ENCODE measurements at regions not wholly inside any gene's neighbourhood (a gene's known extent, or its start where the extent isn't known, plus 50 kb on each side); places are given as distances from the start of the nearest gene placed in this dataset.

DNA sequence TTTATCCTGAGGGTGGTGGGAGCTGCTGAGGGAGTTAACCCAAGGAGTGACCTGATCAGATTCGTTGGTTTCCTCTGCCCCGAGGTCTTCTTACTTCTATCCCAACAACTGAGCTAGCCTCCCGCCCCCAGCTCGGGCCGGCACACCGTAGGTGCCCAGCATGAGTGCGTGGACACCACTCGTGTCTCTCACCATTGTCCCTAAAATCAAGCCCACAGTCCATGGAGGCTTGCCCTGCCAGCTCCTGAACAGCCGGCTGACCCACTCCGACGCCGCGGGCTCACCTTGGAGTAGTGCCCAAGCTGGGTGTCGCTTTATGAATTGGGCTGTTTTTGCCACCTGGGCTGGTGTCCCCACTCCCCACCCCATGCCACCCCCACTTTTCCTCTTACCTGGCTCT, 59.0 kb upstream of the CCDC167 start:
- Histone ChIP-seq H3K36me3 (ENCODE audit: control insufficient read depth, insufficient read depth, low read length) (no peaks in the 10 kb centered on the region), H2AK9ac (replicated peaks; ENCODE audit: low read depth, low read length, poor library complexity) (no peak overlapping the region), H2AFZ (replicated peaks; ENCODE audit: low read length, poor library complexity) (no peak overlapping the region), H3K9me3 (ENCODE audit: control insufficient read depth, insufficient read depth, low read length) (peaks cover 3% of the 10 kb centered on the region), H3K14ac (replicated peaks; ENCODE audit: low read depth, low read length) (no peak overlapping the region), H4K91ac (ENCODE audit: insufficient read depth, low read depth, low read length) (no peak overlapping the region), H2BK20ac (ENCODE audit: low read depth, low read length) (no peak overlapping the region), H4K5ac (ENCODE audit: low read depth, low read length) (no peak overlapping the region), H3K4ac (ENCODE audit: low read depth, low read length) (no peak overlapping the region), H3K9ac (ENCODE audit: low read depth, low read length) (no peak overlapping the region), H4K20me1 (ENCODE audit: insufficient read depth, low read length) (no peaks in the 10 kb centered on the region), H3K9me1 (ENCODE audit: insufficient read depth, low read length) (peaks cover 4% of the 10 kb centered on the region; the same call in 1 of the 2 replicates), H3K27ac (ENCODE audit: insufficient read depth, low read length) (no peak overlapping the region), H2BK5ac (ENCODE audit: low read depth, low read length, poor library complexity, severe bottlenecking) (no peak overlapping the region), H3K4me2 (ENCODE audit: low read depth, low read length) (no peak overlapping the region), H3K23ac (ENCODE audit: low read depth, low read length) (no peak overlapping the region), H3K79me1 (ENCODE audit: low read depth in 1 of 2, low read length in 2 of 2) (no peaks in the 10 kb centered on the region), H3K27me3 (ENCODE audit: control insufficient read depth, insufficient read depth, low read length) (peaks cover 15% of the 10 kb centered on the region), H3K4me3 (ENCODE audit: insufficient read depth, low read depth, low read length) (no peak overlapping the region), H2BK120ac (ENCODE audit: low read depth, low read length) (no peak overlapping the region), H3K56ac (ENCODE audit: extremely low read depth, insufficient read depth, low read length) (no peak overlapping the region), H3K18ac (ENCODE audit: low read depth, low read length) (no peak overlapping the region), H2AK5ac (ENCODE audit: low read depth, low read length) (no peak overlapping the region), H2BK15ac (ENCODE audit: low read depth, low read length) (no peak overlapping the region), H4K8ac (ENCODE audit: low read depth in 2 of 2, low read length in 2 of 2) (no peak overlapping the region), H3K4me1 (ENCODE audit: control insufficient read depth, insufficient read depth, low read length) (peaks cover 9% of the 10 kb centered on the region)
- ChIA-PET CTCF (no interaction called here), POLR2A (ENCODE audit: unreplicated experiment) (no interaction called here)
- DNase-seq (no peak), ATAC-seq (ENCODE audit: low read depth) (no peak)
- intact Hi-C loops (cut with micrococcal nuclease), result no loop called here
- dilution Hi-C loops (cut with HindIII; ENCODE audit: low sequenced_read_pairs, unreplicated experiment), result no loop called here
- TF ChIP-seq CEBPB (IDR thresholded peaks at IDR 0.05; ENCODE audit: low read depth, low read length) (no peak), RFX5 (IDR thresholded peaks at IDR 0.05; ENCODE audit: low read depth, low read length) (no peak), SMC3 (IDR thresholded peaks at IDR 0.05; ENCODE audit: low read depth, low read length) (no peak), NFE2L2 (IDR thresholded peaks at IDR 0.05; ENCODE audit: low read depth, low read length) (no peak), RAD21 (IDR thresholded peaks at IDR 0.05; ENCODE audit: low read length) (no peak), CHD1 (IDR thresholded peaks at IDR 0.05; ENCODE audit: low read depth, low read length) (no peak), POLR2A (IDR thresholded peaks at IDR 0.05; ENCODE audit: low read depth, low read length) (no peak), MAFK (IDR thresholded peaks at IDR 0.05; ENCODE audit: low read depth, low read length) (no peak), MAZ (IDR thresholded peaks at IDR 0.05; ENCODE audit: borderline replicate concordance, low read depth, low read length) (no peak), BHLHE40 (IDR thresholded peaks at IDR 0.05; ENCODE audit: low read depth, low read length) (no peak), FOS (IDR thresholded peaks at IDR 0.05; ENCODE audit: low read depth, low read length) (no peak), MXI1 (IDR thresholded peaks at IDR 0.05; ENCODE audit: borderline replicate concordance, low read depth, low read length) (no peak), RCOR1 (IDR thresholded peaks at IDR 0.05; ENCODE audit: insufficient replicate concordance, low read length) (no peak)
- TF ChIP-seq, protein P1, sequence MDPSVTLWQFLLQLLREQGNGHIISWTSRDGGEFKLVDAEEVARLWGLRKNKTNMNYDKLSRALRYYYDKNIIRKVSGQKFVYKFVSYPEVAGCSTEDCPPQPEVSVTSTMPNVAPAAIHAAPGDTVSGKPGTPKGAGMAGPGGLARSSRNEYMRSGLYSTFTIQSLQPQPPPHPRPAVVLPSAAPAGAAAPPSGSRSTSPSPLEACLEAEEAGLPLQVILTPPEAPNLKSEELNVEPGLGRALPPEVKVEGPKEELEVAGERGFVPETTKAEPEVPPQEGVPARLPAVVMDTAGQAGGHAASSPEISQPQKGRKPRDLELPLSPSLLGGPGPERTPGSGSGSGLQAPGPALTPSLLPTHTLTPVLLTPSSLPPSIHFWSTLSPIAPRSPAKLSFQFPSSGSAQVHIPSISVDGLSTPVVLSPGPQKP (IDR thresholded peaks at IDR 0.05; ENCODE audit: borderline replicate concordance, low read depth, low read length), result no peak
- TF ChIP-seq, protein P2, sequence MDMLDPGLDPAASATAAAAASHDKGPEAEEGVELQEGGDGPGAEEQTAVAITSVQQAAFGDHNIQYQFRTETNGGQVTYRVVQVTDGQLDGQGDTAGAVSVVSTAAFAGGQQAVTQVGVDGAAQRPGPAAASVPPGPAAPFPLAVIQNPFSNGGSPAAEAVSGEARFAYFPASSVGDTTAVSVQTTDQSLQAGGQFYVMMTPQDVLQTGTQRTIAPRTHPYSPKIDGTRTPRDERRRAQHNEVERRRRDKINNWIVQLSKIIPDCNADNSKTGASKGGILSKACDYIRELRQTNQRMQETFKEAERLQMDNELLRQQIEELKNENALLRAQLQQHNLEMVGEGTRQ (IDR thresholded peaks at IDR 0.05; ENCODE audit: low read depth, low read length), result no peak
- TF ChIP-seq, protein P3, sequence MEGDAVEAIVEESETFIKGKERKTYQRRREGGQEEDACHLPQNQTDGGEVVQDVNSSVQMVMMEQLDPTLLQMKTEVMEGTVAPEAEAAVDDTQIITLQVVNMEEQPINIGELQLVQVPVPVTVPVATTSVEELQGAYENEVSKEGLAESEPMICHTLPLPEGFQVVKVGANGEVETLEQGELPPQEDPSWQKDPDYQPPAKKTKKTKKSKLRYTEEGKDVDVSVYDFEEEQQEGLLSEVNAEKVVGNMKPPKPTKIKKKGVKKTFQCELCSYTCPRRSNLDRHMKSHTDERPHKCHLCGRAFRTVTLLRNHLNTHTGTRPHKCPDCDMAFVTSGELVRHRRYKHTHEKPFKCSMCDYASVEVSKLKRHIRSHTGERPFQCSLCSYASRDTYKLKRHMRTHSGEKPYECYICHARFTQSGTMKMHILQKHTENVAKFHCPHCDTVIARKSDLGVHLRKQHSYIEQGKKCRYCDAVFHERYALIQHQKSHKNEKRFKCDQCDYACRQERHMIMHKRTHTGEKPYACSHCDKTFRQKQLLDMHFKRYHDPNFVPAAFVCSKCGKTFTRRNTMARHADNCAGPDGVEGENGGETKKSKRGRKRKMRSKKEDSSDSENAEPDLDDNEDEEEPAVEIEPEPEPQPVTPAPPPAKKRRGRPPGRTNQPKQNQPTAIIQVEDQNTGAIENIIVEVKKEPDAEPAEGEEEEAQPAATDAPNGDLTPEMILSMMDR (conservative IDR thresholded peaks at IDR 0.05; ENCODE audit: low read depth, low read length), result no peak
- in situ Hi-C loops (cut with MboI; ENCODE audit: low sequenced_read_pairs), result no loop called here
- WGBS, 2 experiments (ENCODE audit: extremely low coverage in 2 of 2, insufficient read length in 1 of 2), result no CpG with 5 or more reads among the region's 14 CpGs
- no TSS peak for BruUV-seq (replicated peaks)
